ENCODE measurements at regions not wholly inside any gene's neighbourhood (a gene's known extent, or its start where the extent isn't known, plus 50 kb on each side); places are given as distances from the start of the nearest gene placed in this dataset.

DNA sequence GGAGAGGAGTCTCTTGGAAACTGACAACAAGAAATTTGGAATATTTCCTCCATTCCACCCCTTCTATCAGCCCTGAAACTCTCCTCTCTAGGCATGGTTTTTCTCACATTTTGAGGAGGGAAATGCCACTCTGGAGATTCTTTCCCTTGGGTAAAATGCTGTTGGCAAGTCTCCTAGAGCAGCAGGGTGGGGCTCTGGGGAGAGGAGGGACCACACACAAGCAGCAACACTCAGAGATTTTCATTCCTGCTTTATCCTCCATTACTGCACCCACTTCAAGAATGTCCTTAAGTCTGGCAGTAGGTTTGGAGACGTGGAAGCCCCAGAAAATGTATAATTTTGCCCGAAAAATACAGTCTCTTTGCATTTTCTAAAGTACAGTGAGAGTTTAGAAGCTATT, 130.8 kb upstream of the FLRT2 start:
- DNase-seq (ENCODE audit: low read depth in 1 of 2, low spot score in 1 of 2), result no peak
- no peak for TF ChIP-seq JUND (IDR thresholded peaks at IDR 0.05; ENCODE audit: low read depth)
- in situ Hi-C loops (cut with HindIII; ENCODE audit: low pct_unique_long_range_greater_than_20kb, low sequenced_read_pairs), result no loop called here

DNA sequence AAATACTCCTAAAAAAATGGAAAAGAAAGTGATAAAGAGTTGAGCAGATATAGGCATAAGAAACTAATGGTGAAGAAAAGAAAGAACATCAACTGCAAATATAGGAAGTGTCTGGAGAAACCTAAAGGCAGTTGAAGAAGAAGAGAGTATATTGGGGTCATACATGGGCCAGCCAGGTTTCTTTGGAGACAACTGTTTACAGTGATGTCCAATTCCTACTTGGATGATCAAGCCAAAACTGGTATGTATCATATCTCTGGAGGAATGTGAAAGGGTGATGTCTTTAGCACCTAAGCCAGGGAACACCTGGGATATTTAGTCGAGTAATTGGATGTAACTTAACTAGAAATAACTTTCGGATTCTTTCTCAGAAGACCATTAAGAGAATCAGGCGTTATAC, 129.3 kb upstream of the FLRT2 start:
- no peak for TF ChIP-seq JUND (IDR thresholded peaks at IDR 0.05; ENCODE audit: low read depth)
- DNase-seq (ENCODE audit: low read depth in 1 of 2, low spot score in 1 of 2), result no peak
- in situ Hi-C loops (cut with HindIII; ENCODE audit: low pct_unique_long_range_greater_than_20kb, low sequenced_read_pairs), result no loop called here

DNA sequence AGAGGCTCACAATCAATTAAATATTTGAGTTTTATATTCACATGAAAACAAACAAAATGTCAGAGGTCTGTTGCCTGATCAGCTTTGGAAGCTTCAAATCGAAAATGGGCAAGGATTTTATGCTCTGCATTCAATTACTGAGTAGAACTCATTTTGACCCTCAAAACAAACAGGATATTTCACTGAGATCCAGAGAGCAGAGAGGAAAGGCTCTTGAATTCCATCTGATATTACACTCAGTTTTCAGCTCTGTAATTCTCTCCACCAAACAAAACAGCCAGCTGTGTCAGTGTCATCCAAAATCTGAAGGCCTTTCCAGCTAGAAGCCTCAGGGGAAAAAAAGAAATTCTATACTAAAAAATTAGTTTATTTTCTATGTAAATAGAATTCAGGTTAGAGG, 128.6 kb upstream of the FLRT2 start:
- no peak for TF ChIP-seq JUND (IDR thresholded peaks at IDR 0.05; ENCODE audit: low read depth)
- in situ Hi-C loops (cut with HindIII; ENCODE audit: low pct_unique_long_range_greater_than_20kb, low sequenced_read_pairs), result no loop called here
- DNase-seq (ENCODE audit: low read depth in 1 of 2, low spot score in 1 of 2), result no peak

DNA sequence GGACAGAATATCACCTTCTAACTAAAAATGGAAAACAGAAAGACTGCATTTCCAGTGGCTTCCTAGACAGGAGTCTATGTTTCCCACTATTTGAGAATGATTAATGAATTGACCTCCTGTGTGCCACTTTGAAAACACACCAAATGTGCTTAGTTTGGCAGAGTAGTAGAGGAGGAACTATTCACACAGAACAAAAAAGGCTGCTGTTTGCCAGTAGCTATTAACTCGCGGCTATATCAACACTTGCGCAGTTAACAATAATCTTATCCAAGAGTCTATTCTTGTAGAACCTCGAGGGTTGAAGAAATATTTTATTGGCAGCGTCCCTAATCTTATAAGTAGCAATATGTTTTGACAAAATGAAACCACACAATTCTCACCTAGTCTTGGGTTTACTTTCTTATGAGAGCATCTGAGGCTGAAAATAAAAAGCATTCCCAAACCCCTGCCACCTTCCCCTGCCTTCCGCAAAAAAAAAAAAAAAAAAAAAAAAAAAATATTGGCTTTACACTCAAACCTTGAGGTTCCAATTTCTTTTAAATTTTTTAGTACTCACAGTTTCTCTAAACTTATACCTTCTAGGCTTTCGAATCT, 127.3 kb upstream of the FLRT2 start:
- DNase-seq (ENCODE audit: low read depth in 1 of 2, low spot score in 1 of 2), result no peak
- in situ Hi-C loops (cut with HindIII; ENCODE audit: low pct_unique_long_range_greater_than_20kb, low sequenced_read_pairs), result no loop called here
- no peak for TF ChIP-seq JUND (IDR thresholded peaks at IDR 0.05; ENCODE audit: low read depth)

DNA sequence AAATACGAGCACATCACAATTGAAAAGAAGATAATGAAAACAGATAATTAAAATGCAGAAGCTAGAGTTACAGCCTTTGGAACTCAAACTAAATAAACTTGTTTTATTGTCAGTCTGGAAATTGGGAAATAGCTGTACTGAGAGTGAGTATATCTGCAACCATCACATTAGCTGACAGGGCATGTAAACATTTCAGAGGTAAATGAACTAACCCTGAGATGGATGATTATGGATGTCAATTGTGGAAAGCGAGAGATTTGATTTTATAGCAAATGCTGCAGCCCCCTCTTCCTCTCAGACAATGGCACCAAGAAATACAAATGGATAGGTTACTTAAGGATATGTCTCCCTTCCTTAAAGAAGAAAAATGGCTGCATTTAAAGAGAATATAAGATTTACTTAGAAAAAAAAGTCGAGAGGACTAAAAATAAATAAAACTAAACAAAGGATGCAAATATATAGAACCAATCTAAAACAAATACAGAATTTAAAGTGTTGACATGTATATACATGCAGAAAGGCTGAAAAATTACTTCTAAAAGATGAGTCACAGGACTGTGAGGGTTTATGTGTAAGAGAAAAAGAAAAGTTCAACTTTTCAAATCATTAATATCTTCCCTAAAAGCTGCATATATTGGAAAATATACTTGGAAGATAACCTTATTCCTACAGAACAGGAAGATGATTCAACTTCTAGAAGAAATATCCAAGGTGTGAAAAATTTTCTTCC, 120.3 kb upstream of the FLRT2 start:
- TF ChIP-seq JUND (IDR thresholded peaks at IDR 0.05; ENCODE audit: low read depth), result no peak
- peak in 1 of 2 experiments; percentile 40 for DNase-seq (ENCODE audit: low read depth in 1 of 2, low spot score in 1 of 2)
- in situ Hi-C loops (cut with HindIII; ENCODE audit: low pct_unique_long_range_greater_than_20kb, low sequenced_read_pairs), result no loop called here

DNA sequence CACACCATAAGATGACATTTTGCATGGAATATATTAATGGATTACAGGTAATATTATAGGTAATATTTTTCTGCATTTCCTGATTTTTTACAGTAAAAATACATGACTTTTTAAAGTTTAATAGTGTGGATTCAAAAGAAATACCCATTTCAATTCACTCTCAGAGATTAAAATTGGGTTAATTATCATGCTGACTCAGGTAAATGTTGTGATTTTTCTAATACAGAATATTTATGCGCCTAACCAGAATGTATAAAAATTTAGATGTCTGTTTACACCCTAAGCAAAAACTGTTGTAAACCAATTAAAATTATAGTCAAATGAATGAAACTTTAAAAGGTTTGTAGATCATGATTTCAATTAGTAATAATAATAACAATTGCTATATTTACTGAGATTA, 117.2 kb upstream of the FLRT2 start:
- DNase-seq (ENCODE audit: low read depth in 1 of 2, low spot score in 1 of 2), result no peak
- no peak for TF ChIP-seq JUND (IDR thresholded peaks at IDR 0.05; ENCODE audit: low read depth)
- in situ Hi-C loops (cut with HindIII; ENCODE audit: low pct_unique_long_range_greater_than_20kb, low sequenced_read_pairs), result no loop called here

DNA sequence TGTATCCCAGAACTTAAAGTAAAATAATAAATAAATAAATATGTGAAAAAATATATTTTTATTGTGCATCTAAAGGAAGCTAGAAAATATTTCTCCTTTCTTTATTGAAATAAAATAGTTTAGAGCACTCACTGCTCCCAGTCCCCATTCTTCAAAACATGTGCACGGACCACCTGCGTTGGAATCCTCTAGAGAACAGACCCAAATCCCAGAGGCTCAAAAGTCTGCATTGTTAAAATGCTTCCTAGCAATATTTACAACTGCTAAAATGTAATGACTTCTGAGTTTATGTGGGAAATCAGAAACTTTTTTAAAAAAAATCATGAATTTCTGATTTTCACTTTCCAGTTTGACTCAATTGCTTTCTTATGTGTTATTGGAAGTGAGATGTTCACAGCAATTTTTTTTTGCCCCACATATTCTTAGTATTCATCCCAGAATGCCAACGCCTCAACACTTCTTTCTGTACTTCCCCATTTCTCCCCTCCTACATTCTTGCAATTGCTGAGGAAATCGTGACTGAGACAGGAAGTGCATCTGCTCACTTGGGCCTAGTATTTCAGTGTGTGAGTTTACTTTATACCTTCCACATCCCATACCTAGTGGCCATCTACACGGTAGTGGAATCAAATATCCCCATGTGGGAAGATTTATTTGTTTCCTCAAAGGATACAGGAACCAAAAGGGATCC, 116.0 kb upstream of the FLRT2 start:
- in situ Hi-C loops (cut with HindIII; ENCODE audit: low pct_unique_long_range_greater_than_20kb, low sequenced_read_pairs), result no loop called here
- DNase-seq (ENCODE audit: low read depth in 1 of 2, low spot score in 1 of 2), result no peak
- no peak for TF ChIP-seq JUND (IDR thresholded peaks at IDR 0.05; ENCODE audit: low read depth)

DNA sequence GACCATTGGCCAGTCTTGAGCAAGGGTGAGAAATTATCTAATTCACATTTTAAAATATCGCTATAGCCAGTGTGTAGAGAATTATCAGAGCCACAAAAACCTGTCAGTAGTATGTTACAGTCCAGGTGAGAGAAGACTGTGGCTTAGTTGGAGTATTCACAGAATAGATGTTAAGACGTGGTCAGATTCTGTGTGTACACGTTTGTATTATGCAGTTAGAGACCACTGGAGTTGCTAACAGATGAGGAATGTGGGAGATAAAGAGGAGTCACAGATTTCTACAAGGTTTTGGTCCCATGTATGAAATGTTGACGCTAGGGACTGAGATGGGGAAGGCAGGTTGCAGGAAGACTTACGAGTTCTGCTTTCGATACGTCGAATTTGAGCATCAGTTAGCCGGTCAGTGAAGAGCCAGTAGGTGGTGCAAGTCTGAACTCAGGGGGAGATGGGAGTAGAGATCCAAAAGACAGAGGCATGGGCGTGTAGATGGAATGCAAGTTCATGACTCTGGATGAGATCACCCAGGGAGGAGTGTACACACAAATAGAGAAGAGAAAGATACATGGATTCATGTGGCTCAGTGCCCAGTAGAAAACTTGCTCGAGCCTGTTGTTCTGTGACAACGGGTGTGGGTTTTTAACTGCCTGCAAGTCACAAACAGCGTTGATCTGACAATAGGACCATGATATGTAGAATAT, 114.8 kb upstream of the FLRT2 start:
- in situ Hi-C loops (cut with HindIII; ENCODE audit: low pct_unique_long_range_greater_than_20kb, low sequenced_read_pairs), result no loop called here
- TF ChIP-seq JUND (IDR thresholded peaks at IDR 0.05; ENCODE audit: low read depth), result no peak
- DNase-seq (ENCODE audit: low read depth in 1 of 2, low spot score in 1 of 2), result peak; percentile 8 to 73

DNA sequence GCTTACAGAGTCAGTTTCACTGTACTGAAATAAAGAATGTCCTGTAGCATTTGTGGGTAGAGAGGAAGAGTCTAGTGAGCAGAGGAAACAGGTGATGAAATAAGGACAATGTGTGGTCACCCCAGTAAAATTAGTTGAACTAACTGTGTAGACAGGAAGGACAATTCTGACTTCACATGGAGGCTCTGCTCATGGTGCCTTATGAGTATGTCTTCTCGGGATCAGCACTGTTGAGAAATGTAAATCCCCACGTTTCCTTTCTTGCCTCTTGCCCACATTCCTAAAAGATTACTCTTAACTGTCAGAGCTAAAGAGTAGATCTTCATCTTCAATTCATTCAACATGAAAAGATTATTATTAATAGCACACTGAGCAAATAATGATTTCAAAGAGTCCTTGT, 113.2 kb upstream of the FLRT2 start:
- in situ Hi-C loops (cut with HindIII; ENCODE audit: low pct_unique_long_range_greater_than_20kb, low sequenced_read_pairs), result no loop called here
- no peak for DNase-seq (ENCODE audit: low read depth in 1 of 2, low spot score in 1 of 2)
- TF ChIP-seq JUND (IDR thresholded peaks at IDR 0.05; ENCODE audit: low read depth), result no peak

DNA sequence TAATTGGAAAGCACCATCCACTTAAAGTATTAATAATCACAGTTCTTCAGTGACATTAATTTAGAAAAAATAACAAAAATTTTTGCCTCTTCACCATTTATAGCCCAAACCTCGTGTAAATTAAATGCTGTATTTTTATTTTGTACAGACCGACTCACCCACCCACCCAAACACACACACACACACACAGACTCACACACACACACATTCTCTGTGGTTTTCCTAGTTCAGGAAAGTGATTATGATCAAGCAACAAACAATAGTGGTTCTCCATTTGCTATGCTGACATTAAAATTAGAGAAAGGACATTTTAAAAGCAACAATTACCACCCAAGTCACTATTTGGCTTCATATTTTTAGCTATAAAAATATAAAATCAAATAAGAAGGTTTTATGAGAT, 112.5 kb upstream of the FLRT2 start:
- in situ Hi-C loops (cut with HindIII; ENCODE audit: low pct_unique_long_range_greater_than_20kb, low sequenced_read_pairs), result no loop called here
- no peak for DNase-seq (ENCODE audit: low read depth in 1 of 2, low spot score in 1 of 2)
- no peak for TF ChIP-seq JUND (IDR thresholded peaks at IDR 0.05; ENCODE audit: low read depth)

DNA sequence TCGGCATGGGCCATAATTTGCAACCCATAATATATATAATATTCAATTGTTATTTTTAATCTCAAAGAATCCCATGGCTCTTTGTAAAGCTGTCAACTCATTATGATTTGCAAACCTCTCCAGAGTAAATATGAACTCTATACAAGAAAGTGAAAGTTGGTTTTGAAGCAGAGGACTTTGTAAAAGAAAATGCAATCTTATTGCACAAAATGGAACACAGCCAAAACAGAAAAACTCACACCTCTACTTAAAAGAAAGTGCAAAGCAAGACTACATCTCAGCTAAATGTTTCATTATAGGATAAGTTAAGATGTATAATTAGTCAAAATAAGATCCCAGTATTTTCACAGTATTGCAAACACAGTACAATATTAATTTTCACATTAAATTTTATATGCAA, 111.2 kb upstream of the FLRT2 start:
- in situ Hi-C loops (cut with HindIII; ENCODE audit: low pct_unique_long_range_greater_than_20kb, low sequenced_read_pairs), result no loop called here
- no peak for TF ChIP-seq JUND (IDR thresholded peaks at IDR 0.05; ENCODE audit: low read depth)
- no peak for DNase-seq (ENCODE audit: low read depth in 1 of 2, low spot score in 1 of 2)

DNA sequence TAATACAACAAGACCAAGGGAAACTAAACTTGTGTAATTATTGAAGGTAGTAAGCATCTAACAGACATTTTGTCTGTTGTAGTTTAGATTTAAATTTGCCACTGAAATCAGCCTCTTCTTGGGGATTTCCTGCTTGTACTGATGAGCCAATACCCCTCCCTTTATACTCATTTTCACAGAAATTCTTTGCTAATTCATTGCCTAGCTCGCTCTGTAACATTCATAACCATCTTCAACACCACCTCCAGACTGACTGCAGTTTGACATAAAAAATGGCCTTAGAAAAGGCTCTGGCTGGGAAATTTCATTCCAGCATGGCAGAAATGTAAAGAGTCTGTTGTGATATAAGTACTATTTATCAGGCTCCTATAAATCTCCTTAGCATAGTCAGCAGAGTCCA, 109.7 kb upstream of the FLRT2 start:
- in situ Hi-C loops (cut with HindIII; ENCODE audit: low pct_unique_long_range_greater_than_20kb, low sequenced_read_pairs), result no loop called here
- no peak for TF ChIP-seq JUND (IDR thresholded peaks at IDR 0.05; ENCODE audit: low read depth)
- DNase-seq (ENCODE audit: low read depth in 1 of 2, low spot score in 1 of 2), result no peak

DNA sequence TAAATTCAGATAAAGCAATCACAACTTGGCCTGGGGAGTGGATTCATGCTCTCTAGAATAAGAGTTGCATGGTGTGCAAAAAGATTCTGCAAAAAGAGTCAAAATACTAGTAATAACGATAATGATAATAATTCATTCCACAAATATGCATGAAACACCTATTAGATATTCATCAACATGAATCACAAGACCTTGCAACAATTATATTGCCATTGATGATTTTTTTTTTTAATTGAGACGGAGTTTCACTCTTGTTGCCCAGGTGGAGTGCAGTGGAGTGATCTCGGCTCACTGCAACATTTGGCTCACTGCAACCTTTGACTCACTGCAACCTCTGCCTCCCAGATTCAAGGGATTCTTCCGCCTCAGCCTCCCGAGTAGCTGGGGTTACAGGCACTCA, 109.2 kb upstream of the FLRT2 start:
- TF ChIP-seq JUND (IDR thresholded peaks at IDR 0.05; ENCODE audit: low read depth), result no peak
- in situ Hi-C loops (cut with HindIII; ENCODE audit: low pct_unique_long_range_greater_than_20kb, low sequenced_read_pairs), result no loop called here
- no peak for DNase-seq (ENCODE audit: low read depth in 1 of 2, low spot score in 1 of 2)

Data from T47D (cell line).